Fibroblast of skin of scalp (primary cell): ENCODE measurements at regions not wholly inside any gene's neighbourhood (a gene's known extent, or its start where the extent isn't known, plus 50 kb on each side); places are given as distances from the start of the nearest gene placed in this dataset.

Experiments
- DNase-seq: peaks from one replicate; pipeline ENCODE4 v3.0.0-alpha.2; 2013

DNA sequence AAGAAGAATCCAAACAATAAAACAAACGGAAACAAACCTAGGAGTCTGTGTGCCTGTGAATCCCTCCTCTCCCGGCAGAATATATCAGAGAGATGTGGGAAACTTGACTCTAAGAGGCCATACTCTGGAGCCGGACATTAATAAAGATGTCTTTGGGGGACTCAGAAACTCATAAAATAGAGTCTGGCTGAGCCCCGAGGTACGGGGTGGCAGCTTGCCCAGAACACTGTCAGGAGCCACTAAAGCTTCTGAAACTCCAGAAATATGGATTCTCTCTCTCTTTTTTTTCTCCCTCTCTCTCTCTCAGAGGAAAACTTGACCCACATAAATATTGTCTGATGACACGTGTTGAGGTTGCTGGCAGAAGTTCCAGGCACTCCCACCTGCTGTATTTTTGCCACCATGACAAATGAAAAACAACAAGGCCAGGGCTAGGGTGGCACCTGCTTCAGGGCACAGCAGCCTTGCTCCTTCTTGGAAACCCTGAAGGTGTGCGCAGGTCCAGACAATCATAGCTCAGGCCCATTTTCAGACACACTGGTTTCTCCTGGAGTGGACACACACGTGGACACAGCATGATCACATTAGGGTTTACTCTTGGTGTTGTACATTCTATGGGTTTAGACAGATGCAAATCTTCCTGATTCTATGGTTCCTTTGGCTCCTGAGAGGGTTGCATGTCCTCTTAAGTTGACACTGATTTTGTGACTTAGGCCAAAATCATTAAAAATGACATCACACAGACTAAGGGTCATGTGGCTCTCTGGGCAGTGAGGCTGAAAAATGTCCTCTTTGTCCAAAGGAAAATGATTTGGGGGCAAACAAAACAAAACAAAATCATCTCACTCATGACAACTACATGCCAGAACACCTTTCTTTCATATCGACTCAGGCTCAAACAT lies 282.6 kb upstream of the IRX3 start:
- no peak for DNase-seq

DNA sequence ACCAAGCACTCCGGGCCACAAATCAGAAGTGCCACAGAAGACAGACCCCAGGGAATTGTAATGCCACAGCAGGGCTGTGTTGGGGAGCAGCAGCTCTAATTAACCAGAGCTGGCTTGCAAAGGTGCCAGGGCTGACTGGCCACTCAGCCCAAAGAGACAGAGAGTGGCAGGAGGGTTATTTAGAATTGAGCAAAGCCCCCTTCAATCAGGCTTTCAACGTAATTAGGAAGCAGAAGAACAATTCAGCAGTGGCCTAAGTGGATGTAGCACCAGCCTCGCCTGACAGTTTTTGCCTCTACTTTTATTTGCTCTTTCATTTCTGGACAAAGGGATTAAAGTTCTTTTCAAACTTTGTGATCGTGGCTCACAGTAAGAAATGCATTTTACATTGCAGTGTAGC lies 278.3 kb upstream of the IRX3 start:
- no peak for DNase-seq

DNA sequence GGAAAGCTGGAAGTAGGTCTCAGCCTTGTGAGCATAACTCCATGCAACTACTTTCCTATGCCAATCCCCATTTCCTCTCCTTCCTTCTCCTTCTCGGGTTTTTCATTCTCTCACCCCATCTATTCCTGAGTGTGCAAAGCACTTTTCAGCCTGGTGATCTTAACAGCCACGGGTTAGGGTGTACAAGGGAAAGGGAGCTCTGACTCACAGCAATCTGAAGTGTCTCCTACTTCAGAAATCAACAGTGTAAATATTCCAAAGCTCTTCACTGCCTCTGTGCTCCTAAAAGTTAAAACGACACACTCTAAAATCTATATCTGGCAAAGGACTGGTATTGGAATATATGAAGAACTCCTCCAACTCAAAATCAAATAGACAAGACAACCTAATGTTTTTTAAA lies 268.0 kb upstream of the IRX3 start:
- DNase-seq: no peak

DNA sequence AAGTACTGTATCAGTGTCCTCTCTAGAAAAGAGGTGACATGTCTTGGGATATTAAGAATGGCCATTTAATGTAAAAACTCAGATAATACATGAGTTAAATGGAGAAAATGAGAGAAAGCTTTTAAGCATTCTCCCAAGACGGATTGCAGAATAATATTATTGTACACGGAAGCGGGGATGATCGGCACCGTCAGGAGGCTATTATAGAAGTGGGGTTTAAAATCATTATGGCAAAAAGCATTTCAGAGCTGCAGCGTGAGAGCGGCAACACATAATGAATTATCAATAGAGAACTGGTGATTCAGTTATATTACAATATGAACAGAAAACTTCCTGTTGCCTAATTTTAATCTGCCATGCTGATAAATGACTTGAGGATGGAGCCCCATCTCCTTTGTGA lies 261.7 kb upstream of the IRX3 start:
- DNase-seq: no peak

DNA sequence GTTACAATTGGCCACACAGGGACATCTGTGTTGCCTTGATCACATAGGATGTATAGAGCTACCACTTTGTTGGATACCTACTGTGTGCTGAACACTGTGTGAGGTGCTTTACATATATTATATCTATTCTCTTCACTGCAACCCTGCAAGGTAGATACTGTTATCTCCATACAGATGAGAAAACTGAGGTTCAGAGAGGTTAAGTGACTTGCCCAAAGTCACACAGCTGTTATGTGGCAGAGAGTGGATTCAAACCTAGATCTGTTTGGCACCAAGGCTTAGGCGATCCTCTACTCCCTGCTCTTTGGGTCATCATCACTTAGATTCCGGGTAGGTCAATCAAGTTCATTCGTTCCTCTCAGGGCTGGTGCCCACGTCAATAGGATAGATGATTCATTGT lies 260.5 kb upstream of the IRX3 start:
- no peak for DNase-seq

DNA sequence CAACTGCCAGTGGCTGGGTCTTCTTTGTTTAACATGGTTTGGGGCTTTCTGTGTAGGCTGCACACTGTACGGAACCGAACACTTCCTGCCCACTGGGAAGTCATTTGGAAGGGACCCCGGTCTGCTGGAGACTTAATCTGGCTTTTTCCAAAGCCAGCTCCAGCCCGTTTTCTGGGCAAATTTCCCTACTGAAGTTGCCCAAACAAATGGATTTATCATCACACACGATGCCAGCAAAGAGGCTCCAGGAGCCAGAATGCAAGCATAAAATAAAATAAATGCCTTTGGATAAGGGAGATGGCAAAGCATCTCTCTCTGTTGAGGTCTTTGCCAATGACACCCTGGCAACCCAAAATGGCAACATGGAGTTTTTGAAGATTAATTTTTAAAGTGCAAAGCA lies 259.9 kb upstream of the IRX3 start:
- DNase-seq: no peak

DNA sequence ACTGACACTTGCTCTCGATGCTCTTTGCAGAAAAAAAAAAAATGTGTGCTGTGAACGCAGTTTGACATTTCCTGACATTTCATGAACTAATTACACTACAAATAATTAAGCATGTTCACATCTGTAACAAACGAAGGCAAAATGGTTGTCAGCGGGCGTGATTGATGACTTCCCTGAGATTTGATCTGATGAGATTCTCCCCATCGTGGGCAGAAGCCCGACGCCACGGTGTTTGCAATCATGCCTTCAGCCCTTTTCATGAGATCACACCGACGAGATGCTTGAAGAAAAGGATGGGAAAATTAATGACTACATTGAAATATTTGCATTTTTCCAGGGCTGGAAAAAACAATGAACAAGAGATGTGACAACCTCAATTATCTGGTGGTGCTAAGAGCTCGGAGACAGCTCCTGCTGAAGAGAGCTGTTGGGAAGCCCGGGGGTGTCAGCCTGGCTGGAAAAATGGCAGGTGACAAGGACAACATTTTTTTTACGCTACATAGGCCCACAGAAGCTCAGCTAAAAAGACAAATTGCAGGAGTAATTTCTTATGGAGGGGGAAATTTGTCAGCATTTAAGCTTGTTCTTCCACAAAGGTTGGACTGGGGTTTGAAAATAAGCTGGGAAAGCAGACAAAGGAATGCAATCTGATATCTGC lies 259.4 kb upstream of the IRX3 start:
- DNase-seq: no peak

DNA sequence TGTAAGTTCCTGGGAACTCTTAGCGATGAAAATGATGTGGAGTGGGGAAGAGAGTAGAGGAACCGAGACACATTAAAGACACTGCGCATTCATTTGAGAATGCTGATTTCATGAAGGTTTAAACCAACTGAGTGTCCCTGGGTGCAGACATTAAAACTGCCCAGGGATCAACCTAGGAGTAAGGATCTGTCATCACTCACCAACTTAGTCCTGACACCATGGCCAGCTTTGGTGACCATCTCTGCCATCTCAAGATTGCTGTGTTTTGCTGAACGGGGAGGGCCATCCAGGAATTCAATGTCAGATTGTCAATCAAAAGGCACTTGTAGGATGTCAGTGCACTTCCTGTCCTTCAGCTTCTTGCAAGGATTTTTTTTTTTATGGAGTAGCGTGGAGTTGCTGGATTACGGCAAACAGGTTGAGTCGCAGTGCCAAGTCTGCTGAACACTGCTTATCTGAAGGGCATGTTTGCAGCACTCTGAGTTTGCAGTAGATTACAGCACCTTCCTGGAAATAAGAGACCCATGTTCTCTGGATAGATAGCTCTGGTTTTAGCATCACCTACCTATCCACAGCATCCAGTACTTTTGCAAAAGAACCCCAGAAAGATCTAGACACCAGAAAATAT lies 258.1 kb upstream of the IRX3 start:
- no peak for DNase-seq

DNA sequence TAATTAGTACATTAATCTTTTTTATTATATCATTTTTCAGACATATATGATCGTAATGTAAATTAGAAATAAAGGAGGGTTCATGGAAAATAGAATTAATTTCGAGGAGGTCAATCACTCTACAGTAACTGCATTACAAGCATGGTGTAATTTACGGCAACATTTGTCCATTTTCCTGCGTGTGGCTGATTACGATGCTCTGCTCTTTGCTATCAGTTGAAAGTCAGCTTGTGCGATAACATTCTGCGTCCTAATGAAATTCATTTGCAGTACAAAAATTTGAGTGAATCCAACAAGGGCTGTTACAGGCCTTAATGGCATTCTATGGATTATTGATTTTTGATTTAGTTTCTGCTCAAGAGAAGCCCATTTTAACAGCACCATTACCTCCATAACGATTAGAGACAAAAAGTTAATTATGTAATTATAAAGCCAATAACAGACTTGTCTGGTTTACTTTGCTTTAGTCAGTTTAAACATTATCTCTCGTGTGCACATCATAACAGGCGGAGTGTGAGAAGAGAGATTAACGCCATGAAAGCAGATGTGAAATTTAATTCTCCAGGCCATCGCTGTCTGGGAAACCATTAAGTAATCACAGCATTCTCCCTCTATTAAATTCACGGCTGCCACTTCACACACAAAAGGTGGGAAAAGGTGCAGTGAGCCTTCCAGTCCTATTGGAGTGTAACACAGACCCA lies 256.4 kb upstream of the IRX3 start:
- no peak for DNase-seq

DNA sequence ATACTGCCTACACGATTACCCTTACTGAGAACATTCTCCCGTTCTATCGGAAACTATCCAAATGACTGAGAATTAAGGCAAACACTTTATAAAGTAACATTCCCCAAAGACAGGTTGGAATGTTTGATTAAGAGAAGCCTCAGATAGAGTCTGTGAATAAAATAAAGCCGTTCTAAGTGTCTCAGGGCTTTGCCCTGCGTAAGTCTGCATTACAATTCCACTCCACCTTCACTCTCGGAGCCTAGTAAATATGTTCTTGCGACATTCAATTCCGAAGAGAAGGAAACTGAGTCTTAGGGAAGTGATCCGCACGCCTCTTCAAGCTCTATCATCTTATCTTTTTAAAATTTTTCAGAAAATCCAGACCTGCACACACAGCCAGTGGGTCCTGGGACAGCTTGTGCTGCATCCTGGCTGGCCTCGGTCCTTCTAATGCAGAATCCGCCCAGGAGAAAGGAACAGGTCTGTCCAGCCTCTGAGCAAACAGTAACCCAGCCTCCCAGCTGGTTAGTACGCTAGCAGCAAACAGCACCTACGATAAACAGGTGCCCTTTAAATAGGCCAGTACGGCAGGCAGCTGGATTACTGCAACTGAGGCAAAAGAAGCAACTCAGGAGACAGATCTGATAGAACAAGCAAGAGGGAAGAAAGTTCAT lies 254.1 kb upstream of the IRX3 start:
- no peak for DNase-seq

DNA sequence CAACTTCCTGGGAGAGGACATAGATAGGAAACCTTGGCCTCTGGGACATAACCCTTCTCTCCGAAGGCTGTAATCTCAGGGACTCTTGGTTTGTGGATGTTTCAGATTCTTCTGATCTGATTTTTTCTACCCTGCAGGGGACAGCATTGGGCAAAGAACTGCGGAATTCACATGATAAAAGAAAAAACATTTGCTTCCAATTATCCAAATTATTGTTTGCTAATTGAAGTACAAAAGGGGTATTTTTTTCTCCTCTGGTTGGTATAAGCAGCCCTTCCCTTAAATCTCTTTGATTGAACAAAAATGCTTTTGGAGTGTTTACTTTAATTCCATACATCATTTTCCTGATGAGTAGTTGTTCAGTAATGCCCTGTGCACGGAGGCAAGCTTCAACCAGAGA lies 251.7 kb upstream of the IRX3 start:
- DNase-seq: peak; percentile 72

DNA sequence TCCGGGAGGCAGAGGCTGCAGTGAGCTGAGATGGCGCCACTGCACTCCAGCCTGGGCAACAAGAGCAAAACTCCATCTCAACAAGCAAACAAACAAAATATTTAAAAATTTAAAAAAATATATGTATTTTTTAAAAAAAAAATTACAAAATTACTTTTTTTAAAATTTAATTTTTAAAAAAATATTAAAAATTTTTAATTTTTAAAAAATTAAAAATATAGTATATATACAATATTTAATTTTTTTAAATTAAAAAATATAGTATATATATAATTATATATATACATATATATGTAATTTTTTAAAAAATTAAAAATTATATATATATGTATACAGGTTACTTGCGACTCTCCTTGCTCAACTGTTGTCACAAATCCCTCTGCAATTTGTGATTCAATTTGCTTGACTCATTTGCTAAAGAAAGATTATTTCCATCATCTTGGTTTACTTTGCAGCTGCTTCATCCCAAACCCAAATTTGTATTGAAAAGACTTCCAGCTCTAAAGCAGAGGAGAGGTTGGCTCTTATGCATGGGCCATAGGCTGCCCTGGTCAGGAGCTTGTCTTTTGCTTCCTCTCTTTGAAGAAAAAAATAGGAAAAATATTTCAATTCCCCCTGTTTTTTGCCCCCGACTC lies 247.4 kb upstream of the IRX3 start:
- no peak for DNase-seq

DNA sequence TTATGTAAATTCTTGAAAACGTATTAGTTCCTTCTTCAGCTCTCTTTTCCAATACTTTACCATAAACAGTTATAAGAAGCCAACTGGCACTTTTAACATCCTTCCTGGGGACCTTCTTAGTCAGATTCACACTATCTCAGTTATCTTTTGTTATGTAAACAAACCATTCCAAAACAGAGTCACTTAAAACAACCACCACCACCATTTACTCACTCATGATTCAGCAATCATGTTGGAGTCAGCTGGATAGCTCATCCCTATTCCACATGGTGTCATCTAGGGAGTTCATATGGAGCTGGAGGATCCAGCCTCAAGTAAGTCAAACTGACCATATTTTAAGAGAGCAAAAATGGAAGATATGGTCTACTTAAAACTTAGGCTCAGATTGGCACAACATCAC lies 240.3 kb upstream of the IRX3 start:
- DNase-seq: peak; percentile 65

DNA sequence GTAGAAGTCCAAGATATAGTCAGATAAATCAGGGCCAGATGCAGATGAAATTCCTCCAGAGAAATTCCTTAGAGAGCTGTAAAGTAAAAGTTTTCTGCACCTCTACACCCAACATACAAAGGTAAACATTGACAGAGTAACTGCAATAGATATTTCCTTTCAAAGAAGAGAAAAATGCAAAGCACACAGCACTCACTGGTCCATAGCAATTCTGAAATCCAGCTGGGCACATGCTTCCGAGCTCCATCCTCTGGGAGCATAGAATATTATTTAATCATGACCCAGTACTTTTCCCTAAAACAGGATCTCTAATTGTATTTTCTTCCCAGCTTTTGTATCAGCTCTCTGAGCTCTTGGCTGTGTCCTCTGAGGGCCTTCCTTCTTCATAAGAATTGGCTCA lies 239.5 kb upstream of the IRX3 start:
- DNase-seq: no peak

DNA sequence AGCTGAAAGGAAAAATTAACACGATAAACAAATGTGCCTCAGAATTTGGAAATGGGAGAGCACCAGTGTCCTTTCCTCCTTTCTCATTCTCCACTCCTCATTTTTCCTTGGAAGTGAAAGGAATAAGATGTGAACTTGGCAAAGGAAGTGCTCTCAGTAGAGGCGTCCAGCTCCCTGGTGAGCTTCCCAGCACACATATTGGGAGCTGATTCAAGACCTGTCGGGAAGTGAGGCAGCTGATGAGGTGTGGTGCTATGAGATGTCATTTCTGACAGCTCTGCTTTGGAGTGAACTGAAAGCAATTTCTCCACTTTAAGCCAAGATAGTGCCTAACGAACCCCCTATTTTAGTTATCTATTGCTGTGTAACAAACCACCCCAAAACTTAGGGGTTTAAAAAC lies 238.5 kb upstream of the IRX3 start:
- DNase-seq: no peak

DNA sequence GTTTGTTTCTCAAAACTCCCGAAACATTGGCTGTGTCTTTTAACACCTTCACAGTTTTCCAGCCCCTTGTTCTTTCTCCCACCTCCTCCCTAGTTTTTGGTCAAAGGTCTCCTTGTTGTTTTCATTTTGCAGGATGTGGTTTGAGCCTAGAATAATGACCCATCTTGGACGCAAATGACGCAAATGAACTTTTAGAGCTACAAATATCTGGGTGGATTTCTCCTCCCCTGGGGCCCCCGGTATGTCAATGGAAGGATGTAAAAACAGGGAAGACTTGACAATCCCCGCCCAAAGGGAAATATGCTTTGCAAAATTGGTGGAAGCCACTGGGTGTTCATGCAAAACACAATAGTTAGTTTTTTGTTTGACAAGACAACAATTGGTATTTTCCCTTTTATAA lies 236.0 kb upstream of the IRX3 start:
- DNase-seq: no peak

DNA sequence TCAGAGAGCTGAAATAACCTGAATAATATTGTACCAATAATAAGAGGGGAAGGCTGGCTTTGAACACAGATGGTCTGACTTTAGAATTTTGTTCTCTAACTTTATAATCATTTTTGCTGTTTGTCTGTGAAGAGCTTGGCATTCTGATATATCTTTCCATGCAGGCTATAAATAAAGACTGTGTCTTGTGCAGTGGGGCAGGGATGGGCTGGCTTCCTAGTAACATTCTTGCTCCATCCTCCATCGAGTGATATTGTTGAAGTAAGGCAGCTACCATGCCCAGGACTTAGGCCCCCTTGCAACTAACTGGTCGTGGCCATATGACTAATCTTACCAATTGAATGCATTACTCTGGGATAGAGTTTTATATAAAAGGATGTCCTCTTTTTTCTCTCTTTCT lies 234.7 kb upstream of the IRX3 start:
- DNase-seq: no peak

DNA sequence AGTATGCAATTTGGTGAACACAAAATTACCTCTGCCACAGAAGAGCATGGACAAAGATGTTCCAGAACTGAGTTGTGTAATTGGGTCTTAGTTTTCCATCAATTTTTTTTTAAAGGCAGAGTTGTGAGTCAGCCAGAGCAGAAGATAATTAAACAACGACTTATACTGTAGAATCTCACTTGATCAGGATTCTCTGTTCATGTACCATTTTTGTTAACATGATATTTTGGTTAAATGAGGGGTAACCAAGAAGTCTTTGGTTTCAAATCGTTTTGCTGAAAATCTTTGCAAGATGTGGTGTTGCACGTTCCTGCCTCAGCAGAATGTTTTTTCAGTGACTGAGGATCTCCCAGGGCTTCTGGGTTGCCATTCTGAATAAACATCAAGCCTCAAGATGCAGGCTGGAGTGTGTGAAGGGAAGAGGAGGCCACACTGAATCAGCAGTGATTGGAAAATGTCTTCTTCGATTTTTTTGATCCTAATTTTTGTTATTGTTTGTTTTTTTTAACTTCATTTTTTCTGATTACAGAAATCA lies 232.6 kb upstream of the IRX3 start:
- DNase-seq: peak; percentile 60

DNA sequence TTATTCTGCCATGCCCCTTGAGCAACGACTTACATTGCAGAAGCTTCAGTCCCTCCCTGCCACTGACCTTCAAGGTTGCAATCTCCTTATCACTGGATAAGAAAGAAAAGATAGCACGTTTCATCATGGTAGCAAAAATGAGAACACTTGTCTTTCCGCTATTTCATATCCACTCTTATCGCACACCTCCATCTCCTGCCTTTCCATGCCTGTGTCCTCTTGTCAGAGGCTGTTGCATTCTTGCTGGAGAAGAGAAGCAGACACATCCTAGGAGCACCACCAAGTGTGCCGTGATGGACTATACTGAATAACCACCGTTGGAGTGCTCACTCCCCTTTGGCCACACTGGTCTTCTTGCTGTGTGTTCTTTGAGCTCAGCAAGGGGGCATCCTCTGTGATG lies 230.6 kb upstream of the IRX3 start:
- no peak for DNase-seq

DNA sequence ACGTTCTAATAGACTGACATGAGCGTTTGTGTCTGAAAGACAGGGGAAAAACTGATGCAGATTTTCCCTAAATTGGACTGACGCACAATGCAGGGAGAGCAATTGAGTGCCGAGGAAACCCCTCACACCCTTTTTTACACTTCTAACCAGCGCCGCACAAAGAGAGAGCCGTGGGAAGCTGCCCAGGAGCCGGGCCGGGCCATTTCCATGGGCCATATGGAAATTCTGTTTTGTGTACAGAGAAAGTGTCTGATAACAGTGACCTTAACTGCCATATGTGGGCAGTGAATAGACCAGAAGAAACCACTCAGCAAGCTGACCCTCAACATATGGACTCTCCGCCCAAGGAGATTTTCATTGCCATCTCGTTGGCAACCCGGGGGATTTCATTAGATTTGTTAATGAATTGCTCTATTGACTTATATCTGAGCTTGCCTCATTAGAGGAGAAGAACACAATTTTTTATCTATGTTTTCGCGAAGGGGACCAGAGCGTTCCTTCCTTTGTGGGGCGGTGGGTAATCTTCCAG lies 225.9 kb upstream of the IRX3 start:
- no peak for DNase-seq

DNA sequence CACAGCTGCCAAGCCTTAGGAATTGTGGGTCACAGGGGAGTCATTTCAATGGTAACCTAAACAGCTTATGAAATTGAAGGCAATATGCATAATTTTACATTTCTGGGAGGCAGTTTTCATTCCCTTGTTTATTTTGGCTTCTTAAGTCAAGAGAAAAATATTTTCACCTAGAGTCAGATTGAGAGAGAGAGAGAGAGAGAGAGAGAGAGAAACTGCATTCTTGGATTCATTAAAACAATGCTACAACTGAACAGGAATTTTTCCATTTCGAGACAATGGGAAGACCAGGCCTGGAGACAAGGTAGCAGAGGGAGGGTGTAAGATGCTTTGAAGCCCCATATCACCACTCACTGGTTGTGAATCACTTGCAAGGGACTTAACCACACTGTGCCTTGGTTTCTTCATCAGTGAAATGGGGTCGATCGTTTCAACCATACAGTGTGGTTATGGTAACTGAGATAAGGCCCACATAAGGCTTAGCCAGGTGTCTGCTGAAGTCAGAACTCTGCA lies 224.7 kb upstream of the IRX3 start:
- DNase-seq: peak; percentile 96
